Spleen (tissue), 7 donors: ENCODE measurements at regions not wholly inside any gene's neighbourhood (a gene's known extent, or its start where the extent isn't known, plus 50 kb on each side); places are given as distances from the start of the nearest gene placed in this dataset.

Experiments used
- CTCF ChIP-seq, 11 experiments: fragments of 200-600 bp in 7 of 11; fragments of 450-650 bp in 4 of 11; sonication (generic) in 4 of 11; IDR thresholded peaks in 8 of 11; conservative IDR thresholded peaks in 3 of 11; 1 replicate in 7 of 11; 2 replicates in 4 of 11; pipeline versions ENCODE4 v1.4.0 to v1.8.0; 2016 to 2021; ENCODE audit warnings: antibody characterized with exemption in 11 of 11, inconsistent platforms in 4 of 11, mild to moderate bottlenecking in 1 of 11
- POLR2A ChIP-seq, 3 donors: fragments of 450-650 bp; IDR thresholded peaks; one replicate each; pipeline ENCODE4 v1.5.1; 2017; ENCODE audit warnings: antibody characterized with exemption in 3 of 3, mild to moderate bottlenecking in 1 of 3
- POLR2AphosphoS5 ChIP-seq, 3 donors: sonication (generic); formaldehyde crosslinking; IDR thresholded peaks; one replicate each; pipeline ENCODE4 v1.5.1; 2017; ENCODE audit warnings: antibody characterized with exemption in 3 of 3
- donor health status: DM: no; HTN: no; CAD: no; lungs with moderate emphysema.
- donor health status: DM: no; HTN: no; CAD: no.
- donor health status: DM: no; HTN: no; CAD: no.

- TF ChIP-seq CTCF (IDR thresholded peaks at IDR 0.05 in 8 of 11, conservative IDR thresholded peaks at IDR 0.05 in 3 of 11) (no peak), POLR2AphosphoS5 (IDR thresholded peaks at IDR 0.05) (no peak), POLR2A (IDR thresholded peaks at IDR 0.05) (no peak)
Observed at GRCh38 chr5:121660142-121660541, 191.5 kb upstream of the FTMT start.
